Progenitor cell of endocrine pancreas (in vitro differentiated cells): ENCODE measurements at regions not wholly inside any gene's neighbourhood (a gene's known extent, or its start where the extent isn't known, plus 50 kb on each side); places are given as distances from the start of the nearest gene placed in this dataset.

Experiments used
- DNase-seq: peaks from one replicate; pipeline ENCODE4 v3.0.0; 2021; ENCODE audit warnings: low spot score; ENCODE audit not compliant: unreplicated experiment
- H3K27ac Mint-ChIP-seq: 2 replicates; pipeline ENCODE4 v1.8.0; 2021; ENCODE audit warnings: mild to moderate bottlenecking, moderate library complexity, mixed read lengths
- H3K27me3 Mint-ChIP-seq: 2 replicates; pipeline ENCODE4 v1.8.0; 2021; ENCODE audit warnings: mixed read lengths
- H3K36me3 Mint-ChIP-seq: 2 replicates; pipeline ENCODE4 v1.8.0; 2022; ENCODE audit warnings: mixed read lengths; ENCODE audit not compliant: insufficient read depth
- H3K4me1 Mint-ChIP-seq: 2 replicates; pipeline ENCODE4 v1.8.0; 2021; ENCODE audit warnings: low read depth, mixed read lengths
- H3K4me3 Mint-ChIP-seq: 2 replicates; pipeline ENCODE4 v1.8.0; 2021; ENCODE audit warnings: low read depth, mild to moderate bottlenecking, moderate library complexity, mixed read lengths
- H3K9me3 Mint-ChIP-seq: 2 replicates; pipeline ENCODE4 v1.8.0; 2021; ENCODE audit warnings: low read depth, mixed read lengths
- CTCF ChIP-seq: fragments of 200-600 bp; sonication (generic); IDR thresholded peaks from one replicate; pipeline ENCODE4 v1.5.0; 2021; ENCODE audit warnings: antibody characterized with exemption, mild to moderate bottlenecking; ENCODE audit not compliant: unreplicated experiment

GRCh38 chr16:59654455-59654854 lies 920.3 kb upstream of the GOT2 start:
- Mint-ChIP-seq H3K4me1 (no peaks in the 10 kb centered on the region), H3K4me3 (no peak overlapping the region), H3K36me3 (no peaks in the 10 kb centered on the region), H3K27me3 (no peaks in the 10 kb centered on the region), H3K27ac (no peak overlapping the region), H3K9me3 (peaks cover 6% of the 10 kb centered on the region)
- TF ChIP-seq CTCF, result no peak
- DNase-seq, result no peak

GRCh38 chr16:59651662-59652061 lies 917.5 kb upstream of the GOT2 start:
- no peak overlapping the region for H3K4me3 Mint-ChIP-seq
- peaks cover 17% of the 10 kb centered on the region for H3K9me3 Mint-ChIP-seq
- no peaks in the 10 kb centered on the region for H3K4me1 Mint-ChIP-seq
- H3K36me3 Mint-ChIP-seq, result no peaks in the 10 kb centered on the region
- no peak for TF ChIP-seq CTCF
- DNase-seq, result no peak
- H3K27ac Mint-ChIP-seq, result no peak overlapping the region
- H3K27me3 Mint-ChIP-seq, result no peaks in the 10 kb centered on the region

GRCh38 chr16:59645194-59645593 lies 911.1 kb upstream of the GOT2 start:
- DNase-seq, result no peak
- Mint-ChIP-seq H3K27ac (no peak overlapping the region), H3K27me3 (no peaks in the 10 kb centered on the region), H3K4me3 (no peak overlapping the region), H3K36me3 (no peaks in the 10 kb centered on the region), H3K4me1 (no peaks in the 10 kb centered on the region), H3K9me3 (peaks cover 34% of the 10 kb centered on the region)
- TF ChIP-seq CTCF, result no peak

GRCh38 chr16:59635674-59636073 lies 901.6 kb upstream of the GOT2 start:
- Mint-ChIP-seq H3K36me3 (no peaks in the 10 kb centered on the region), H3K4me3 (no peak overlapping the region), H3K4me1 (no peaks in the 10 kb centered on the region), H3K27me3 (no peaks in the 10 kb centered on the region), H3K27ac (no peak overlapping the region), H3K9me3 (peaks cover 4% of the 10 kb centered on the region)
- TF ChIP-seq CTCF, result no peak
- no peak for DNase-seq

- Mint-ChIP-seq H3K27ac (no peak overlapping the region), H3K36me3 (no peaks in the 10 kb centered on the region)
- TF ChIP-seq CTCF, result no peak
These were observed 900.8 kb upstream of the GOT2 start for GRCh38 chr16:59634951-59635350.

More at GRCh38 chr16:59634951-59635350, 900.8 kb upstream of the GOT2 start:
- no peaks in the 10 kb centered on the region for H3K27me3 Mint-ChIP-seq
- H3K4me3 Mint-ChIP-seq, result no peak overlapping the region
- no peak for DNase-seq
- H3K9me3 Mint-ChIP-seq, result peaks cover 4% of the 10 kb centered on the region
- no peaks in the 10 kb centered on the region for H3K4me1 Mint-ChIP-seq
